GM12891 (cell line): ENCODE measurements at regions not wholly inside any gene's neighbourhood (a gene's known extent, or its start where the extent isn't known, plus 50 kb on each side); places are given as distances from the start of the nearest gene placed in this dataset.

ENCODE experiments used
- POLR2A ChIP-seq: IDR thresholded peaks from 2 replicates; pipeline ENCODE4 v1.6.1; 2011; ENCODE audit warnings: low read depth, low read length, control low read depth
- POLR2AphosphoS5 ChIP-seq: IDR thresholded peaks from 2 replicates; pipeline ENCODE4 v1.6.1; 2011; ENCODE audit warnings: low read depth, low read length, control low read depth
- TAF1 ChIP-seq: IDR thresholded peaks from 2 replicates; pipeline ENCODE4 v1.6.1; 2011; ENCODE audit warnings: low read depth, low read length, control low read depth

- TF ChIP-seq POLR2A: no peak
- TF ChIP-seq POLR2AphosphoS5: no peak
- TF ChIP-seq TAF1: no peak
Measured at GRCh38 chr11:10970926-10971325, 113.1 kb upstream of the ZBED5 start.
